Fibroblast of lung (primary cell): ENCODE measurements at regions not wholly inside any gene's neighbourhood (a gene's known extent, or its start where the extent isn't known, plus 50 kb on each side); places are given as distances from the start of the nearest gene placed in this dataset.

Experiments
- DNase-seq, 2 donors: peaks; one replicate each; pipeline versions ENCODE4 v3.0.0 to v3.0.0-alpha.2; 2010; ENCODE audit warnings: low read depth in 2 of 2
- H2AFZ ChIP-seq: 2 replicates; pipeline ENCODE4 v1.5.1; 2012; ENCODE audit warnings: low read length, control low read depth, inconsistent platforms
- H3K27ac ChIP-seq: 2 replicates; pipeline ENCODE4 v1.5.1; 2011; ENCODE audit warnings: low read length, control low read depth; ENCODE audit not compliant: insufficient read depth
- H3K27me3 ChIP-seq: 2 replicates; pipeline ENCODE4 v1.5.1; 2011; ENCODE audit warnings: mild to moderate bottlenecking, low read length; ENCODE audit not compliant: control insufficient read depth, insufficient read depth
- H3K36me3 ChIP-seq: 2 replicates; pipeline ENCODE4 v1.5.1; 2011; ENCODE audit warnings: low read length; ENCODE audit not compliant: control insufficient read depth, insufficient read depth
- H3K4me1 ChIP-seq: 2 replicates; pipeline ENCODE4 v1.5.1; 2011; ENCODE audit warnings: low read length; ENCODE audit not compliant: control insufficient read depth, insufficient read depth; ENCODE audit errors: extremely low read depth
- H3K4me2 ChIP-seq: 2 replicates; pipeline ENCODE4 v1.5.1; 2011; ENCODE audit warnings: low read length, control low read depth; ENCODE audit not compliant: insufficient read depth; ENCODE audit errors: extremely low read depth
- H3K4me3 ChIP-seq, 4 experiments: fragments of 200-600 bp in 1 of 4; sonication (generic) in 1 of 4; replicated peaks in 1 of 4; 2 replicates each; pipeline ENCODE4 v1.5.1; 2011 to 2016; ENCODE audit warnings: low read length in 4 of 4, low read depth in 3 of 4, mild to moderate bottlenecking in 3 of 4, control low read depth in 2 of 4, inconsistent platforms in 1 of 4, mixed read lengths in 1 of 4; ENCODE audit not compliant: insufficient read depth in 1 of 4; ENCODE audit errors: control extremely low read depth in 1 of 4
- H3K79me2 ChIP-seq: 2 replicates; pipeline ENCODE4 v1.5.1; 2012; ENCODE audit warnings: mild to moderate bottlenecking, low read length, inconsistent platforms; ENCODE audit not compliant: control insufficient read depth, insufficient read depth
- H3K9ac ChIP-seq: 2 replicates; pipeline ENCODE4 v1.5.1; 2011; ENCODE audit warnings: mild to moderate bottlenecking, low read length, control low read depth; ENCODE audit not compliant: insufficient read depth
- H3K9me3 ChIP-seq: 2 replicates; pipeline ENCODE4 v1.5.1; 2012; ENCODE audit warnings: low read depth, low read length; ENCODE audit not compliant: control insufficient read depth, insufficient read depth
- H4K20me1 ChIP-seq: 2 replicates; pipeline ENCODE4 v1.5.1; 2011; ENCODE audit warnings: low read length; ENCODE audit not compliant: control insufficient read depth, insufficient read depth; ENCODE audit errors: extremely low read depth
- CTCF ChIP-seq, 2 donors: IDR thresholded peaks in 1 of 2; conservative IDR thresholded peaks in 1 of 2; 1 replicate in 1 of 2; 2 replicates in 1 of 2; pipeline ENCODE4 v1.5.1; 2011 to 2012; ENCODE audit warnings: low read length in 2 of 2, control low read depth in 1 of 2, inconsistent platforms in 1 of 2, low read depth in 1 of 2, mild to moderate bottlenecking in 1 of 2
- EZH2 ChIP-seq: IDR thresholded peaks from 2 replicates; pipeline ENCODE4 v1.5.1; 2012; ENCODE audit warnings: low read length, control low read depth, mild to moderate bottlenecking; ENCODE audit errors: missing control alignments

- Histone ChIP-seq H3K36me3 (no peaks in the 10 kb centered on the region), H3K4me3 (no peak overlapping the region), H3K4me1 (no peaks in the 10 kb centered on the region), H3K9ac (no peak overlapping the region), H3K79me2 (no peaks in the 10 kb centered on the region), H3K27ac (no peak overlapping the region), H4K20me1 (no peaks in the 10 kb centered on the region), H3K27me3 (no peaks in the 10 kb centered on the region), H2AFZ (no peak overlapping the region), H3K9me3 (no peaks in the 10 kb centered on the region), H3K4me2 (no peak overlapping the region)
- no peak for DNase-seq
- no peak for TF ChIP-seq EZH2
- no peak for TF ChIP-seq CTCF (conservative IDR thresholded peaks at IDR 0.05 in 1 of 2, IDR thresholded peaks at IDR 0.05 in 1 of 2; ENCODE audit: low read depth in 1 of 2, low read length in 2 of 2)
Observed at GRCh38 chr2:5589183-5589582, 103.0 kb upstream of the SOX11 start.

- no peak for DNase-seq
Observed at GRCh38 chr2:5590886-5591285, 101.3 kb upstream of the SOX11 start.

GRCh38 chr2:5592916-5593315, 99.3 kb upstream of the SOX11 start:
- Histone ChIP-seq H2AFZ (no peak overlapping the region), H3K36me3 (no peaks in the 10 kb centered on the region), H3K4me1 (no peaks in the 10 kb centered on the region), H4K20me1 (no peaks in the 10 kb centered on the region), H3K4me2 (no peak overlapping the region), H3K79me2 (no peaks in the 10 kb centered on the region), H3K9ac (no peak overlapping the region), H3K27ac (no peak overlapping the region), H3K4me3 (no peak overlapping the region), H3K9me3 (no peaks in the 10 kb centered on the region), H3K27me3 (no peaks in the 10 kb centered on the region)
- DNase-seq = peak; percentile 56 to 72
- TF ChIP-seq EZH2 (no peak), CTCF (conservative IDR thresholded peaks at IDR 0.05 in 1 of 2, IDR thresholded peaks at IDR 0.05 in 1 of 2; ENCODE audit: low read depth in 1 of 2, low read length in 2 of 2) (no peak)

More at GRCh38 chr2:5590886-5591285, 101.3 kb upstream of the SOX11 start:
- Histone ChIP-seq H3K4me2 (no peak overlapping the region), H3K9me3 (no peaks in the 10 kb centered on the region), H4K20me1 (no peaks in the 10 kb centered on the region), H3K9ac (no peak overlapping the region), H3K27me3 (no peaks in the 10 kb centered on the region), H3K4me1 (no peaks in the 10 kb centered on the region), H3K4me3 (no peak overlapping the region), H3K27ac (no peak overlapping the region), H2AFZ (no peak overlapping the region), H3K36me3 (no peaks in the 10 kb centered on the region), H3K79me2 (no peaks in the 10 kb centered on the region)
- TF ChIP-seq EZH2 (no peak), CTCF (conservative IDR thresholded peaks at IDR 0.05 in 1 of 2, IDR thresholded peaks at IDR 0.05 in 1 of 2; ENCODE audit: low read depth in 1 of 2, low read length in 2 of 2) (no peak)
